HG03175 (cell line): ENCODE measurements at regions not wholly inside any gene's neighbourhood (a gene's known extent, or its start where the extent isn't known, plus 50 kb on each side); places are given as distances from the start of the nearest gene placed in this dataset.
"Not testable (repeated sequence)": the region's sequence is repeated elsewhere in the genome, so short reads cannot be mapped to it uniquely, and the experiment has no call there.

Source experiments
- ATAC-seq: cut with Tn5 transposase; IDR thresholded peaks from one replicate; pipeline ENCODE4 v1.9.1; 2021; ENCODE audit warnings: mild to moderate bottlenecking, moderate library complexity; ENCODE audit not compliant: unreplicated experiment

DNA sequence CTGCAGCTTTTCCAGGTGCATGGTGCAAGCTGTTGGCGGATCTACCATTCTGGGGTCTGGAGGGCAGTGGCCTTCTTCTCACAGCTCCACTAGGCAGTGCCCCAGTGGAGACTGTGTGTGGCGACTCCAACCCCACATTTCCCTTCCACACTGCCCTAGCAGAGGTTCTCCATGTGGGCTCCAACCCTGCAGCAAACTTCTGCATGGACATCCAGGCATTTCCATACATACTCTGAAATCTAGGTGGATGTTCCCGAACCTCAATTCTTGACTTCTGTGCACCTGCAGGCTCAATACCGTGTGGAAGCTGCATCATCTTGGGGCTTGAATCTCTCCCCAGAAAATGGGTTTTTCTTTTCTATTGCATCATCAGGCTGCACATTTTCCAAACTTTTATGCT, 160.2 kb upstream of the DYRK2 start:
- not testable (repeated sequence) for ATAC-seq

- no peak for ATAC-seq
These were observed 159.5 kb upstream of the DYRK2 start for GRCh38 chr12:67489007-67489406.

DNA sequence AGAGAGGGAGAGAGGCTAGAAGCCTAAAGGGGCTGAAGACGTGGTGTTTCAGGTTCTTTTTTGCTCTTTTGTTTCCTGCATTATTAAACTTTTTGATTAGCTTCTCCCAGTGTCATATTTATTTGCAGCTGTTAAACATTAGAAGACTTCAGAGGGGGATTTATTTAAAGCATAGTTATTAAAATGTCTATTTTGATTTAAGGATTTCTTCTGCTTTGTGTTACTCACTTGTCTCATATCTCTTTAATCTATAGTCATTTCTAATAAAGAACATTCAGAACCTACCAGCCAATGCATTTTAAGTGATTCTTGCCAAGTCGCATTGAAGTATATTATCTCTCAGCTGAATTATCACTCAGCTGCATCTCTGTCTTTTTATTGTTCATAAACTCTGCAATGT, 152.0 kb upstream of the DYRK2 start:
- ATAC-seq: no peak

GRCh38 chr12:67498991-67499390, 149.6 kb upstream of the DYRK2 start:
- no peak for ATAC-seq

DNA sequence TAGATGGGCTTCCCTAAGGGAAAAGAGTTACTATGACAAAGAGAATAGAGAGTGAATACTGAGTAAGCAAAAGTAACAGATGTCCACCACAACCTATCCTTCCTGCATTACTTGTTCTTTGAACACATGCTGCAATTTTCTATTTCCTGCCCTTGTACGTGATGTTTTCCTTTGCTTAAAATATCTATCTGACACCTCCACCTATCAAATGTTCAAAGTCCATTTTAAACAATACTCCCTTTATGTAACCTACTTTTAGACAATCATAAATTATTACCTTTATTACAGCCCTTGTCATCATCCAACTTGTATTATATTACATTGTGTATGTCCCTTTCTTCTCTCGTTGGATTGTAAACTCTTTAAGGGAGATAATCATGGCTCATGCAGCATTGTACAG, 147.2 kb upstream of the DYRK2 start:
- ATAC-seq: no peak

- no peak for ATAC-seq
These were observed 144.5 kb upstream of the DYRK2 start for GRCh38 chr12:67504026-67504425.

GRCh38 chr12:67506739-67507138, 141.8 kb upstream of the DYRK2 start:
- ATAC-seq: no peak

DNA sequence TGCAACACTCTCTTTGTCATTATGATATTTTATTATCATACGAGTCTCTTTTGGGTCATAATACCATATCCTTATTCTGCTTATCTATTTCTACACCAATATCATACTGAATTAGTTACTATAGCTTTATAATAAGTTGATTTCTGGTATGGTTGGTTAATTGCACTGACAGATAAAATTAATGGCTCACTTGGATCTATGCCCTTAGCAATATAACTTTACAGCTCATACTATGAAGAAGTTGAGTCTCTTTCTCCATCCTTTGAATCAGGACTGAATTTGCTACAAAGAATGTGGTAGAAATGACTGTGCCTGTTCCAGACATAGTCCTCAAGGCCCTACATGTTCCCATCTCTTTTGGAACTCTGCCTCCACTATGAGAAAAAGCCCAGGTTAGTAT, 139.7 kb upstream of the DYRK2 start:
- ATAC-seq: no peak

GRCh38 chr12:67509666-67510386, 138.7 kb upstream of the DYRK2 start:
- no peak for ATAC-seq

DNA sequence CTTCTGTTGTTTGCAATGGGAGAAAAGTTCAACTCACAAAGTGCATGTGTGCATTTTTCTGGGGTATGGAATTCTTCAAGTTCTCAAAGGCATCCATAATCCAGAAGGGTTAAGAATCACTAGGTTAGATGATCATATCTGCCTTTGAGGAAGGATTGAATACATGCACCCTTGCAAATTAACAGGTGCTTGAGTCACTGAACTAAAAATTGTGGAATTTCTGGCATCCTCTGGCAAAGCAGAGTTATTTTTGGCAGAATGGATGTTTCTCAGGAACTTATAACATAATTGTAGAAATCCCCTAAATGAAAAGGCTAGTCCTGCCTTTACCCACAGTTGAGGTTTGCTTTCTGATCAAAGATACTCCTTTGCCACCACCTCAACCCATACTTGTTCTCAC, 136.5 kb upstream of the DYRK2 start:
- no peak for ATAC-seq

- ATAC-seq: no peak
These were observed 134.0 kb upstream of the DYRK2 start for GRCh38 chr12:67514502-67514901.

DNA sequence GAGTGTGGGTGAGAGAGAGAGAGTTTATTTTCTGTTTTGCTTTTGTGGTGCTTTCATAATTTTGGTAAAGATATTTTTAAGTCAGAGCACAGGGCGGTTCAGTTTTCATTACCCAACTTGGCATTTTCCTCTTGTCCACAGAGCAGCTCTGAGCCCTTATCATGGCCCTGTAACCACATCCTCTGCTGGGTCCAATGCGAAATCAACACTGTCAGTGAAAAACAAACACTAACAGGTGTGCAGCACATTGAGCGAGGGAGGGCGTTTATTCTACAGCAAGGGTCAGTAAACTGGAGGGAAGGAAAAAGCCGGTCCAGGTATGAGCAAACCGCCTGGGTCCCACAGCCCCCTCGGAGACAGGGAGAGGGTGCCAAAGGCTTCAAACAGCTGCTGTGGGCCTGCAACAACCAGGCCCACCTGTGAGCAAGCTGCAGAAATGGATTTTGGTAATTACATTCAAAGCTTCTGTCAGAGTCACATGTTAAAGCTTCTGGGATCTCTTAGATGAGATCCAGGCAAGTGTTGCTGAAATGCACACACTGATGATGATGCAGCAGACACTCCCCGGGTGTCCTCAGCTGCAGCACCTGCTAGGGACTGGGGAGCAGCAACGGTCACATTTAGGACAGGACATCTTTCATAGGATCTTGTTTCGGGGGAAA, 132.7 kb upstream of the DYRK2 start:
- ATAC-seq: peak; percentile 89

GRCh38 chr12:67517181-67517887, 131.2 kb upstream of the DYRK2 start:
- ATAC-seq: no peak

DNA sequence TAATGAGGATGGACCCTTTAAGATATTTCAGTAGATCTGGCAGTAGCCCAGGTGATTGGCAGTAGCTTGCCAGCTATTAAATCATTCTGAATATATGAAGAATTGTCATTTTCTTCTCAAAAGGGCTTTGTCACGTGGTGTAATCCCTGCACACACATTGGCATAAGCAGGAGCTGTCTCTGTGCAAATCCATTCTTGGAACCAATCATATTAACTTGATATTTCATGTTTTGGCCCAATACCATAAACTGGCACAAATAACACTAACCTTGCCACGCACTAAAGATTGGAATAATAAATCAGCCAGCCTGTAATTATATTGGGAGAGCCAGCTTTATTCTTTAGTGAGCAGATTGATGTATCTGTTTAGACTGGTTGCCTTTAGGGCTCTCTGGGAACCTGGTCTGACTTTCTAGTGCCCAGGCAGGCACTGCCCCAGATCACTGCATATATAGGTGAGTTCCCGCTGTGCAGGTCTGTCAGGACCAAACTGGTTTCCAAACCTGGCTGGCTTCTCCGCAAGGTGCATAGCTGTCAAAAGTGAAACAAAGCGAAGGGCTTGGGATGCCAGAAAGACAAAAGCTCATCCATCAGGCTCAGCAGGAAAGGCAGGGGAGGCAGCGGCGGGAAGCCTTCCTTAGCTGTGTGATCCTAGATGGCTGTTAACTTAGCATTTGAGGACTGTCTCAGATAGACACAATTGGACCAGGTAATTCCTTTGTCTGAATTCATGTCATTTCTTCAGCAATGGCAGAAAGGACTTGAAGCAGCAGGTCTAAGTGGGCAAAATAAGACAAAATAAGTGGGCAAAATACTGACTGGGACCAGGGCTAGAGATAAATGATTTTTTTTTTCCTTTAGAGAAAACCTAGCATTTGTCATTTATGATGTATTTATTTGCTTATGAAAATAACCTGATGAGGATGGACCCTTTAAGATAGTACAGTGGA, 128.8 kb upstream of the DYRK2 start:
- ATAC-seq: no peak

GRCh38 chr12:67520606-67521005, 127.9 kb upstream of the DYRK2 start:
- ATAC-seq: no peak

GRCh38 chr12:67522222-67522621, 126.3 kb upstream of the DYRK2 start:
- no peak for ATAC-seq

- no peak for ATAC-seq
These were observed 125.0 kb upstream of the DYRK2 start for GRCh38 chr12:67523538-67523937.

GRCh38 chr12:67524861-67525616, 123.5 kb upstream of the DYRK2 start:
- no peak for ATAC-seq

GRCh38 chr12:67525617-67525884, 123.0 kb upstream of the DYRK2 start:
- ATAC-seq: no peak

DNA sequence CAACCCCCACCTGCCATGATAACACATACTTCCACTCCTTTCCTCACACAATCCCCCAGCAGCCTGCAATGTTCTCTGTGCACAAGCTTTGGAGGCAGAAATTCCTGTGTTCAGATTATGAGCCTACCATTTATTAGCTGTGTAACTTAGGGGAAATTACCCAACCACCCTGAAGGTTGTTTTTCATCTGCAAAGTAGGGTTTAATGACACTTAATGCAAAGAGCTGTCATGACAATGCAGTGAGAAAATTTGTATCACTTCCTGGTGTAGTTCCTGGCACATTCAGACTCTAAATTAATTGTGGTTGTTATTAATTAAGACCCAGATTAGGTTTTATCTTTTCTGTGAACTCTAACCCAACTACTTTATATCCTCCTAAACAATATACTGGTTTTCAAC, 122.4 kb upstream of the DYRK2 start:
- no peak for ATAC-seq

GRCh38 chr12:67531051-67531450, 117.5 kb upstream of the DYRK2 start:
- no peak for ATAC-seq
